Naive thymus-derived CD4-positive, alpha-beta T cell (primary cell): ENCODE measurements at regions not wholly inside any gene's neighbourhood (a gene's known extent, or its start where the extent isn't known, plus 50 kb on each side); places are given as distances from the start of the nearest gene placed in this dataset.
"Not testable (repeated sequence)": the region's sequence is repeated elsewhere in the genome, so short reads cannot be mapped to it uniquely, and the experiment has no call there.

Experiments
- ATAC-seq: fragments of 150-1000 bp; cut with Tn5 transposase; 2 replicates; pipeline ENCODE4 v1.10.0; 2021; ENCODE audit warnings: mild to moderate bottlenecking, moderate library complexity
- CTCF ChIA-PET: fragments of 350-600 bp; sonication (Branson Sonifier 250); formaldehyde crosslinking; loops from one replicate; lab custom pipeline; 2021; ENCODE audit warnings: antibody characterized with exemption; lab: Charles Lee
- POLR2A ChIA-PET: fragments of 350-600 bp; sonication (Branson Sonifier 250); formaldehyde crosslinking; loops from one replicate; lab custom pipeline; 2021; ENCODE audit warnings: antibody characterized with exemption, inconsistent platforms; lab: Charles Lee
- DNase-seq, 9 donors: peaks; one replicate each; pipeline versions ENCODE4 v3.0.0 to v3.0.0-alpha.2; 2020 to 2022; ENCODE audit warnings: mixed read lengths in 1 of 9
- H3K27ac ChIP-seq: one replicate; pipeline ENCODE4 v1.7.0; 2013; ENCODE audit warnings: mild to moderate bottlenecking, low read depth, low read length, moderate library complexity
- H3K27me3 ChIP-seq, 2 donors: one replicate each; pipeline ENCODE4 v1.7.0; 2013; ENCODE audit warnings: low read length in 2 of 2, mild to moderate bottlenecking in 2 of 2, moderate library complexity in 2 of 2; ENCODE audit not compliant: control insufficient read depth in 2 of 2, insufficient read depth in 2 of 2
- H3K36me3 ChIP-seq, 3 experiments: 1 replicate in 2 of 3; 2 replicates in 1 of 3; pipeline ENCODE4 v1.7.0; 2013; ENCODE audit warnings: low read length in 3 of 3, mild to moderate bottlenecking in 3 of 3, moderate library complexity in 1 of 3; ENCODE audit not compliant: insufficient read depth in 3 of 3, control insufficient read depth in 2 of 3
- H3K4me1 ChIP-seq, 2 donors: one replicate each; pipeline ENCODE4 v1.7.0; 2013; ENCODE audit warnings: low read length in 2 of 2, mild to moderate bottlenecking in 2 of 2, moderate library complexity in 1 of 2; ENCODE audit not compliant: control insufficient read depth in 2 of 2, insufficient read depth in 2 of 2
- H3K4me3 ChIP-seq: 2 replicates; pipeline ENCODE4 v1.7.0; 2013; ENCODE audit warnings: mild to moderate bottlenecking, low read length
- H3K9me3 ChIP-seq, 3 experiments: 1 replicate in 2 of 3; 2 replicates in 1 of 3; pipeline ENCODE4 v1.7.0; 2013; ENCODE audit warnings: low read length in 3 of 3; ENCODE audit not compliant: control insufficient read depth in 2 of 3
- H3K27ac Mint-ChIP-seq, 9 donors: one replicate each; pipeline ENCODE4 v1.8.0; 2020 to 2022; ENCODE audit warnings: mixed read lengths in 9 of 9, mild to moderate bottlenecking in 8 of 9, moderate library complexity in 5 of 9, inconsistent platforms in 2 of 9
- H3K27me3 Mint-ChIP-seq, 5 donors: one replicate each; pipeline ENCODE4 v1.8.0; 2021 to 2022; ENCODE audit warnings: mixed read lengths in 5 of 5, mild to moderate bottlenecking in 1 of 5
- H3K36me3 Mint-ChIP-seq, 5 donors: one replicate each; pipeline ENCODE4 v1.8.0; 2020 to 2022; ENCODE audit warnings: mixed read lengths in 5 of 5, mild to moderate bottlenecking in 3 of 5, inconsistent platforms in 1 of 5
- H3K4me1 Mint-ChIP-seq, 7 donors: one replicate each; pipeline ENCODE4 v1.8.0; 2020 to 2022; ENCODE audit warnings: mixed read lengths in 7 of 7, mild to moderate bottlenecking in 3 of 7, inconsistent platforms in 1 of 7
- H3K4me3 Mint-ChIP-seq, 10 donors: one replicate each; pipeline ENCODE4 v1.8.0; 2020 to 2022; ENCODE audit warnings: mild to moderate bottlenecking in 10 of 10, mixed read lengths in 10 of 10, moderate library complexity in 6 of 10, inconsistent platforms in 2 of 10
- H3K9me3 Mint-ChIP-seq, 11 donors: one replicate each; pipeline ENCODE4 v1.8.0; 2020 to 2022; ENCODE audit warnings: mixed read lengths in 11 of 11, mild to moderate bottlenecking in 4 of 11, inconsistent platforms in 1 of 11, moderate library complexity in 1 of 11
- intact Hi-C, 2 donors: fragments of 100-400 bp; cut with micrococcal nuclease; formaldehyde crosslinking; loops; one replicate each; pipeline ENCODE4 v1.15.1; 2023

DNA sequence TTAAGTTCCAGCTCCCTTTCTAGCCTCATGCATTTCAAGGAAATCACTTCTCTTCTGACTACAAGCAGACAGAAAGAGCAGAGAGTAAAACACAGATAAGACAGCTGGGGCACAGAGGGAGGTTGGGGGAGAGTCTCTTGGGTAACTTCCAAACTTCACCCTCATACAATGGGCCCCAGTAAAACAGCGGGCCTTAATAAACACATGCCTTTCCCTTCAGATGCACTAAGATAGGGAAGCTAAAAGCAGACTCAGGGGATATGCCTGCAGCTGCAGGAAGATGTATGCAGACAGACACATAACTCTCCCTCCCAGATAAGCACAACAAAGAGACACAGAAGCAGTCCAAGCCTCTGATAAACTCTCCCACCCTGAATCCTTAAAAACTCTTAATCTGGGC lies 717.4 kb upstream of the PCDH15 start:
- H3K27ac ChIP-seq, ATAC-seq, DNase-seq, POLR2A ChIA-PET, H3K9me3 ChIP-seq, H3K36me3 ChIP-seq, CTCF ChIA-PET, intact Hi-C loops, H3K4me3 ChIP-seq, H3K4me3 Mint-ChIP-seq, H3K36me3 Mint-ChIP-seq, H3K4me1 ChIP-seq, H3K27me3 ChIP-seq, H3K4me1 Mint-ChIP-seq, H3K27ac Mint-ChIP-seq, H3K27me3 Mint-ChIP-seq: not testable (repeated sequence)
- H3K9me3 Mint-ChIP-seq: peaks cover 0 to 12% (median 4%) of the 10 kb centered on the region in 11 donors

- no peaks in the 10 kb centered on the region for H3K9me3 ChIP-seq
- CTCF ChIA-PET: no interaction called here
- H3K4me1 Mint-ChIP-seq: no peaks in the 10 kb centered on the region
- no peak for ATAC-seq
- H3K27me3 Mint-ChIP-seq: no peaks in the 10 kb centered on the region
- no peak for DNase-seq
- no peak overlapping the region for H3K4me3 ChIP-seq
- no peaks in the 10 kb centered on the region for H3K36me3 Mint-ChIP-seq
- intact Hi-C loops: no loop called here
- H3K27ac Mint-ChIP-seq: no peak overlapping the region
- H3K27me3 ChIP-seq: no peaks in the 10 kb centered on the region
- peaks cover 0 to 10% (median 0%) of the 10 kb centered on the region in 11 donors for H3K9me3 Mint-ChIP-seq
- no peaks in the 10 kb centered on the region for H3K36me3 ChIP-seq
- H3K27ac ChIP-seq: no peak overlapping the region
- no peaks in the 10 kb centered on the region for H3K4me1 ChIP-seq
- no peak overlapping the region for H3K4me3 Mint-ChIP-seq
- POLR2A ChIA-PET: no interaction called here
Measured at GRCh38 chr10:55509168-55509567, 708.1 kb upstream of the PCDH15 start.

DNA sequence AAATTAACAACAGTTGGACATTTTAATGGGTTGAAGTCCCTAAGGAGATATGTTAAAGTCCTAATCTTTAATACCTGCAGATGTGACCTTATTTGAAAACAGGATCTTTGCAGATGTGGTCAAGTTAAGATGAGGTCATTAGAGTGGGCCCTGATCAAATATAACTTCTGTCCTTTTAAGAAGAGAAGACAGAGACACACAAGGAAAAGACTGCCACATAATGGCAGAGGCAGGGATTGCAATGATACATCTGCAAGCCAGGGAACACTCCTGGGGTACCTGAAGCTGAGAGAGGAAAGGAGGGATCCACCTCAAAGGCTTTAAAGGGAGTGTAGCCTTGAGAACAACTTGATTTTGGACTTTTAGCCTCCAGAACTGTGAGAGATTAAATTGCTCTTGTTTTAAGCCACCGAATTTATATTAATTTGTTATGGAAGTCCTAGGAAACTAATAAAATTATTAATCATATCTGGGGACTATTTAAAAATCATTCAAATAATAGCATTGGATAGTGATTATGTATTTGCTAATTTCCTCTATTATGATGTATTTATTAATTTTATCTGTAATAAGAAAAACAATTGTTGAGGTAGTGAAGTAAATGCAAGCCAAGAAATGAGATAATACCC lies 700.0 kb upstream of the PCDH15 start:
- intact Hi-C loops: no loop called here
- Histone ChIP-seq H3K27ac (no peak overlapping the region), H3K36me3 (no peaks in the 10 kb centered on the region), H3K27me3 (no peaks in the 10 kb centered on the region), H3K4me3 (no peak overlapping the region), H3K4me1 (no peaks in the 10 kb centered on the region), H3K9me3 (no peaks in the 10 kb centered on the region)
- Mint-ChIP-seq H3K36me3 (no peaks in the 10 kb centered on the region), H3K9me3 (peaks cover 0 to 12% (median 0%) of the 10 kb centered on the region in 11 donors), H3K27ac (no peak overlapping the region), H3K27me3 (no peaks in the 10 kb centered on the region), H3K4me3 (no peak overlapping the region), H3K4me1 (no peaks in the 10 kb centered on the region)
- no peak for ATAC-seq
- CTCF ChIA-PET: no interaction called here
- no peak for DNase-seq
- POLR2A ChIA-PET: no interaction called here

DNA sequence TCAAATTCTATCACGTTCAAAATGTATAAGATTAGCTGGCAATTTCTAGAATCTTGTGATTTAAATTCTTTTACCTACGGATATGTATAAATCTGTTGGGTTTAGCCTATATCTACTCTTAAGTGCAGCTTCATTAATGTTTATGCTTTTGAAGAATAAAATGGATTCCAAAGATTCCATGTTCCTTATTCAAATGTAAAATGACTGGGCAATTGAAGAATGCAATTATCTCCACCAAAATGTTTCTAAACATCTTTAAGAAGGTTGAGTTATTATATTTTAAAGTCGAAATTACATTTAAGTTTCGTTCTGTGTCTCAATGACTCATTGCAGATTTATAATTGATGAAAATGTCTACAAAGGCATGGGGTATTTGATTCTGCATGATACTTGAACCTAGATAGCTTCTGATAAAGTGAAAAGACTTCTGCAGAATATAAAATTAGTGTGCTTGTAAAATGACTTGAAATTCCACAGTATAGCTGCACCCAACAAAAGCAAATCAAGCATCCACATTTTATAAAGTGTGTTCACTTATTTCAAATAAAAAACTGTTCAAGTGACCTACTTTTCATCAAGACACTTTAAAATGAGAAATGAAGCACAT lies 697.0 kb upstream of the PCDH15 start:
- Histone ChIP-seq H3K4me3 (no peak overlapping the region), H3K36me3 (no peaks in the 10 kb centered on the region), H3K4me1 (no peaks in the 10 kb centered on the region), H3K27me3 (no peaks in the 10 kb centered on the region), H3K27ac (no peak overlapping the region), H3K9me3 (no peaks in the 10 kb centered on the region)
- DNase-seq: no peak
- Mint-ChIP-seq H3K27me3 (no peaks in the 10 kb centered on the region), H3K9me3 (peaks cover 0 to 12% (median 1%) of the 10 kb centered on the region in 11 donors), H3K27ac (no peak overlapping the region), H3K4me1 (no peaks in the 10 kb centered on the region), H3K4me3 (no peak overlapping the region), H3K36me3 (no peaks in the 10 kb centered on the region)
- POLR2A ChIA-PET: no interaction called here
- intact Hi-C loops: no loop called here
- CTCF ChIA-PET: no interaction called here
- no peak for ATAC-seq

GRCh38 chr10:55495555-55495954 lies 694.5 kb upstream of the PCDH15 start:
- Histone ChIP-seq H3K4me1 (no peaks in the 10 kb centered on the region), H3K36me3 (no peaks in the 10 kb centered on the region), H3K27me3 (no peaks in the 10 kb centered on the region), H3K27ac (no peak overlapping the region), H3K9me3 (no peaks in the 10 kb centered on the region), H3K4me3 (no peak overlapping the region)
- intact Hi-C loops: no loop called here
- ChIA-PET POLR2A (no interaction called here), CTCF (no interaction called here)
- no peak for DNase-seq
- no peak for ATAC-seq
- Mint-ChIP-seq H3K36me3 (no peaks in the 10 kb centered on the region), H3K9me3 (peaks cover 0 to 15% (median 3%) of the 10 kb centered on the region in 11 donors), H3K27me3 (no peaks in the 10 kb centered on the region), H3K4me3 (no peak overlapping the region), H3K27ac (no peak overlapping the region), H3K4me1 (no peaks in the 10 kb centered on the region)

DNA sequence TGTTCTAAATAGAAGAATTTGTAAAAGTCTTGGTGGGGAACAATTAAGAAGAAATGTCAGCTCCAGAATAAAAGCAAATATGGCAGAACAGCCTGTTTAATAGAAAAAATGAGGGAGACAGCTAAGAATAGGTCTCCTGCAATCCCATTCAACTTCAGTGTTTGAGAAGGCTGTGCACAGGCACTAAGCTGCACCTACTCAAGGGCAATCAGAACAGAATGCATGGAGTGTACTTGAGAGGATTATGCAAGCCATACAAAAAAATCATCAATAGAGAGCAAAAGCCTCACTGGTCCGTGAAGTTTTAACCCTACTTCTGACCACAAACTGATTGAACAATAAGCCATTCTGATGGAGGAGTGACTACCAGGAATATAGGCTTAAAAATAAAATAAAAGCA lies 690.7 kb upstream of the PCDH15 start:
- Histone ChIP-seq H3K4me1 (no peaks in the 10 kb centered on the region), H3K36me3 (no peaks in the 10 kb centered on the region), H3K4me3 (no peak overlapping the region), H3K27me3 (no peaks in the 10 kb centered on the region), H3K9me3 (no peaks in the 10 kb centered on the region), H3K27ac (no peak overlapping the region)
- POLR2A ChIA-PET: no interaction called here
- intact Hi-C loops: no loop called here
- Mint-ChIP-seq H3K4me1 (no peaks in the 10 kb centered on the region), H3K36me3 (no peaks in the 10 kb centered on the region), H3K27me3 (no peaks in the 10 kb centered on the region), H3K27ac (no peak overlapping the region), H3K4me3 (no peak overlapping the region), H3K9me3 (peaks cover 1 to 15% (median 4%) of the 10 kb centered on the region in 11 donors)
- ATAC-seq (no peak), DNase-seq (no peak)
- CTCF ChIA-PET: no interaction called here

DNA sequence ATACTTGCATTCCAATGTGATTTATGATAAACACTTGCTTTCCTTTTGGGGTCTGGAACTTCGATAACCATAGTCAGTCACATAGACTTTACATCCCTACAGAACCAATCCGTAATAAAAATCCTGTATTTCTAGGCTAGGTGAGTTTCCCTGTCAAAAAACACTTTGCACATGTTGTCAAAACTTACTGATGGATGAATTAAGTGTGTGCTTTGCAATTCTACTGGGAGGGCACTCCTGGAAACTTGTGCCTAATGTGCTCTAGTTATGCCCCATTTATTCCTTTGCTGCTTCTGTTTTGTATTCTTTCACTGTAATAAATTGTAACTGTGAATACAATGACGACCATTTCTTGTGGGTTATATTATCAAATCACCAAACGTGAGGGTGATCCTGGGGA lies 684.8 kb upstream of the PCDH15 start:
- intact Hi-C loops: no loop called here
- CTCF ChIA-PET: no interaction called here
- POLR2A ChIA-PET: no interaction called here
- DNase-seq: no peak
- Mint-ChIP-seq H3K27me3 (no peaks in the 10 kb centered on the region), H3K9me3 (peaks cover 2 to 17% (median 5%) of the 10 kb centered on the region in 11 donors), H3K4me3 (no peak overlapping the region), H3K4me1 (no peaks in the 10 kb centered on the region), H3K27ac (no peak overlapping the region), H3K36me3 (no peaks in the 10 kb centered on the region)
- no peak overlapping the region for H3K4me3 ChIP-seq
- no peaks in the 10 kb centered on the region for H3K36me3 ChIP-seq
- H3K27ac ChIP-seq: no peak overlapping the region
- no peaks in the 10 kb centered on the region for H3K9me3 ChIP-seq
- no peaks in the 10 kb centered on the region for H3K4me1 ChIP-seq
- no peak for ATAC-seq
- H3K27me3 ChIP-seq: no peaks in the 10 kb centered on the region
